ENCODE measurements at regions not wholly inside any gene's neighbourhood (a gene's known extent, or its start where the extent isn't known, plus 50 kb on each side); places are given as distances from the start of the nearest gene placed in this dataset.

- no peak overlapping the region for H3K9ac ChIP-seq (ENCODE audit: insufficient read depth, low read length)
- no peaks in the 10 kb centered on the region for H3K36me3 ChIP-seq (ENCODE audit: control insufficient read depth, insufficient read depth, low read length)
- H3K4me1 ChIP-seq (ENCODE audit: control insufficient read depth, extremely low read depth, insufficient read depth, low read length): no peaks in the 10 kb centered on the region
- no peaks in the 10 kb centered on the region for H4K20me1 ChIP-seq (ENCODE audit: control insufficient read depth, extremely low read depth, insufficient read depth, low read length)
- no peak overlapping the region for H3K4me2 ChIP-seq (ENCODE audit: extremely low read depth, insufficient read depth, low read length)
- H2AFZ ChIP-seq (ENCODE audit: low read length): no peak overlapping the region
- H3K9me3 ChIP-seq (ENCODE audit: control insufficient read depth, insufficient read depth, low read depth, low read length): no peaks in the 10 kb centered on the region
- H3K27ac ChIP-seq (ENCODE audit: insufficient read depth, low read length): no peak overlapping the region
- H3K79me2 ChIP-seq (ENCODE audit: control insufficient read depth, insufficient read depth, low read length): no peaks in the 10 kb centered on the region
- no peak overlapping the region for H3K4me3 ChIP-seq (replicated peaks in 1 of 4; ENCODE audit: control extremely low read depth in 1 of 4, insufficient read depth in 1 of 4, low read depth in 3 of 4, low read length in 4 of 4)
- no peaks in the 10 kb centered on the region for H3K27me3 ChIP-seq (ENCODE audit: control insufficient read depth, insufficient read depth, low read length)
- TF ChIP-seq EZH2 (IDR thresholded peaks at IDR 0.05; ENCODE audit: low read length, missing control alignments): no peak
- no peak for TF ChIP-seq CTCF (conservative IDR thresholded peaks at IDR 0.05 in 1 of 2, IDR thresholded peaks at IDR 0.05 in 1 of 2; ENCODE audit: low read depth in 1 of 2, low read length in 2 of 2)
- no peak for DNase-seq (ENCODE audit: low read depth in 2 of 2)
Measured at GRCh38 chr2:239546541-239546940, 145.7 kb upstream of the HDAC4 start.

GRCh38 chr2:239545741-239546392 lies 145.0 kb upstream of the HDAC4 start:
- no peak overlapping the region for H3K9ac ChIP-seq (ENCODE audit: insufficient read depth, low read length)
- no peak for DNase-seq (ENCODE audit: low read depth in 2 of 2)
- no peak for TF ChIP-seq EZH2 (IDR thresholded peaks at IDR 0.05; ENCODE audit: low read length, missing control alignments)
- TF ChIP-seq CTCF (conservative IDR thresholded peaks at IDR 0.05 in 1 of 2, IDR thresholded peaks at IDR 0.05 in 1 of 2; ENCODE audit: low read depth in 1 of 2, low read length in 2 of 2): no peak
- no peaks in the 10 kb centered on the region for H3K79me2 ChIP-seq (ENCODE audit: control insufficient read depth, insufficient read depth, low read length)
- no peak overlapping the region for H3K27ac ChIP-seq (ENCODE audit: insufficient read depth, low read length)
- H2AFZ ChIP-seq (ENCODE audit: low read length): no peak overlapping the region
- no peaks in the 10 kb centered on the region for H3K4me1 ChIP-seq (ENCODE audit: control insufficient read depth, extremely low read depth, insufficient read depth, low read length)
- no peaks in the 10 kb centered on the region for H3K36me3 ChIP-seq (ENCODE audit: control insufficient read depth, insufficient read depth, low read length)
- no peaks in the 10 kb centered on the region for H3K27me3 ChIP-seq (ENCODE audit: control insufficient read depth, insufficient read depth, low read length)
- H3K9me3 ChIP-seq (ENCODE audit: control insufficient read depth, insufficient read depth, low read depth, low read length): no peaks in the 10 kb centered on the region
- no peak overlapping the region for H3K4me2 ChIP-seq (ENCODE audit: extremely low read depth, insufficient read depth, low read length)
- no peak overlapping the region for H3K4me3 ChIP-seq (replicated peaks in 1 of 4; ENCODE audit: control extremely low read depth in 1 of 4, insufficient read depth in 1 of 4, low read depth in 3 of 4, low read length in 4 of 4)
- H4K20me1 ChIP-seq (ENCODE audit: control insufficient read depth, extremely low read depth, insufficient read depth, low read length): no peaks in the 10 kb centered on the region

GRCh38 chr2:239544918-239545465 lies 144.2 kb upstream of the HDAC4 start:
- H3K4me3 ChIP-seq (replicated peaks in 1 of 4; ENCODE audit: control extremely low read depth in 1 of 4, insufficient read depth in 1 of 4, low read depth in 3 of 4, low read length in 4 of 4): no peak overlapping the region
- no peak overlapping the region for H3K9ac ChIP-seq (ENCODE audit: insufficient read depth, low read length)
- DNase-seq (ENCODE audit: low read depth in 2 of 2): no peak
- H3K9me3 ChIP-seq (ENCODE audit: control insufficient read depth, insufficient read depth, low read depth, low read length): no peaks in the 10 kb centered on the region
- H3K36me3 ChIP-seq (ENCODE audit: control insufficient read depth, insufficient read depth, low read length): no peaks in the 10 kb centered on the region
- no peaks in the 10 kb centered on the region for H4K20me1 ChIP-seq (ENCODE audit: control insufficient read depth, extremely low read depth, insufficient read depth, low read length)
- H3K27me3 ChIP-seq (ENCODE audit: control insufficient read depth, insufficient read depth, low read length): no peaks in the 10 kb centered on the region
- no peak overlapping the region for H2AFZ ChIP-seq (ENCODE audit: low read length)
- no peaks in the 10 kb centered on the region for H3K79me2 ChIP-seq (ENCODE audit: control insufficient read depth, insufficient read depth, low read length)
- no peak overlapping the region for H3K27ac ChIP-seq (ENCODE audit: insufficient read depth, low read length)
- H3K4me2 ChIP-seq (ENCODE audit: extremely low read depth, insufficient read depth, low read length): no peak overlapping the region
- no peaks in the 10 kb centered on the region for H3K4me1 ChIP-seq (ENCODE audit: control insufficient read depth, extremely low read depth, insufficient read depth, low read length)
- TF ChIP-seq EZH2 (IDR thresholded peaks at IDR 0.05; ENCODE audit: low read length, missing control alignments): no peak
